HEK293 (cell line): ENCODE measurements at regions not wholly inside any gene's neighbourhood (a gene's known extent, or its start where the extent isn't known, plus 50 kb on each side); places are given as distances from the start of the nearest gene placed in this dataset.

ENCODE experiments used
- CTCF ChIA-PET: fragments of 350-600 bp; formaldehyde crosslinking; extraction: SDS; loops from one replicate; lab custom pipeline; 2021; ENCODE audit warnings: antibody characterized with exemption; lab: Yijun Ruan, JAX
- POLR2A ChIA-PET: fragments of 300-600 bp; formaldehyde crosslinking; extraction: SDS; loops from one replicate; lab custom pipeline; 2020; ENCODE audit warnings: antibody characterized with exemption, inconsistent platforms; lab: Yijun Ruan, JAX
- H3K27ac ChIP-seq: fragments of 200-500 bp; sonication (Bioruptor generic); 2 replicates; pipeline ENCODE4 v1.5.1; 2014; ENCODE audit warnings: low read depth, low read length, control low read depth, inconsistent platforms; ENCODE audit errors: extremely low read depth
- H3K36me3 ChIP-seq, 2 experiments: fragments of 200-500 bp in 1 of 2; sonication (Bioruptor generic) in 1 of 2; 1 replicate in 1 of 2; 2 replicates in 1 of 2; pipeline ENCODE4 v1.5.1; 2014 to 2017; ENCODE audit warnings: inconsistent platforms in 2 of 2, low read length in 2 of 2; ENCODE audit not compliant: control insufficient read depth in 2 of 2, insufficient read depth in 1 of 2
- H3K4me1 ChIP-seq: fragments of 200-500 bp; sonication (Bioruptor generic); 2 replicates; pipeline ENCODE4 v1.5.1; 2014; ENCODE audit warnings: mild to moderate bottlenecking, low read length, inconsistent platforms; ENCODE audit not compliant: control insufficient read depth, insufficient read depth
- H3K4me3 ChIP-seq: 2 replicates; pipeline ENCODE4 v1.5.1; 2011; ENCODE audit warnings: low read depth, mild to moderate bottlenecking, control low read depth, low read length, moderate library complexity
- H3K9me3 ChIP-seq: fragments of 200-500 bp; sonication (Bioruptor generic); 2 replicates; pipeline ENCODE4 v1.5.1; 2014; ENCODE audit warnings: low read depth, low read length, inconsistent platforms; ENCODE audit not compliant: control insufficient read depth, insufficient read depth
- BCL6B ChIP-seq: fragments of 450-650 bp; formaldehyde crosslinking; IDR thresholded peaks from 2 replicates; pipeline ENCODE4 v1.5.1; 2017; ENCODE audit warnings: missing biosample characterization, missing genetic modification characterization
- GLI2 ChIP-seq: fragments of 450-650 bp; formaldehyde crosslinking; IDR thresholded peaks from 2 replicates; pipeline ENCODE4; 2017; ENCODE audit warnings: missing biosample characterization, missing genetic modification characterization, low read depth, borderline replicate concordance
- IKZF3 ChIP-seq: fragments of 450-650 bp; IDR thresholded peaks from 2 replicates; pipeline ENCODE4 v1.5.0; 2018; ENCODE audit warnings: missing biosample characterization, mild to moderate bottlenecking, missing genetic modification characterization, moderate library complexity
- KLF10 ChIP-seq: fragments of 450-650 bp; IDR thresholded peaks from 2 replicates; pipeline ENCODE4 v1.5.1; 2018; ENCODE audit warnings: missing biosample characterization, mild to moderate bottlenecking, missing genetic modification characterization
- MEIS1 ChIP-seq: sonication (generic); formaldehyde crosslinking; IDR thresholded peaks from 2 replicates; pipeline ENCODE4 v1.8.1; 2022; ENCODE audit warnings: missing genetic modification reagents, mild to moderate bottlenecking, borderline replicate concordance
- MZF1 ChIP-seq: fragments of 450-650 bp; formaldehyde crosslinking; IDR thresholded peaks from 2 replicates; pipeline ENCODE4 v1.5.1; 2017; ENCODE audit warnings: missing biosample characterization, missing genetic modification characterization, borderline replicate concordance
- PRDM6 ChIP-seq: fragments of 450-650 bp; formaldehyde crosslinking; IDR thresholded peaks from 2 replicates; pipeline ENCODE4 v1.5.1; 2017; ENCODE audit warnings: missing biosample characterization, missing genetic modification characterization
- SCRT1 ChIP-seq: fragments of 450-650 bp; formaldehyde crosslinking; IDR thresholded peaks from 2 replicates; pipeline ENCODE4 v1.5.1; 2016; ENCODE audit warnings: missing biosample characterization, missing genetic modification characterization, borderline replicate concordance
- SCRT2 ChIP-seq: fragments of 450-650 bp; formaldehyde crosslinking; IDR thresholded peaks from 2 replicates; pipeline ENCODE4 v1.5.1; 2016; ENCODE audit warnings: missing biosample characterization, missing genetic modification characterization
- SP7 ChIP-seq: fragments of 450-650 bp; formaldehyde crosslinking; IDR thresholded peaks from 2 replicates; pipeline ENCODE4 v1.5.1; 2016; ENCODE audit warnings: missing biosample characterization, missing genetic modification characterization
- TCF7L2 ChIP-seq: IDR thresholded peaks from 2 replicates; pipeline ENCODE4 v1.6.1; 2011; ENCODE audit warnings: low read depth, mild to moderate bottlenecking, inconsistent platforms, low read length, moderate library complexity, borderline replicate concordance
- YY2 ChIP-seq: fragments of 450-650 bp; formaldehyde crosslinking; IDR thresholded peaks from 2 replicates; pipeline ENCODE4 v1.5.1; 2016; ENCODE audit warnings: missing biosample characterization, missing genetic modification characterization
- ZBTB6 ChIP-seq: fragments of 450-650 bp; formaldehyde crosslinking; IDR thresholded peaks from 2 replicates; pipeline ENCODE4 v1.5.1; 2017; ENCODE audit warnings: missing biosample characterization, missing genetic modification characterization
- ZFP41 ChIP-seq: fragments of 450-650 bp; formaldehyde crosslinking; IDR thresholded peaks from 2 replicates; pipeline ENCODE4 v1.5.1; 2016; ENCODE audit warnings: missing biosample characterization, missing genetic modification characterization, borderline replicate concordance
- ZNF114 ChIP-seq: fragments of 450-650 bp; formaldehyde crosslinking; IDR thresholded peaks from 2 replicates; pipeline ENCODE4 v1.5.0; 2017; ENCODE audit warnings: missing biosample characterization, missing genetic modification characterization
- ZNF391 ChIP-seq: fragments of 450-650 bp; formaldehyde crosslinking; IDR thresholded peaks from 2 replicates; pipeline ENCODE4 v1.5.1; 2016; ENCODE audit warnings: low read depth, missing biosample characterization, missing genetic modification characterization, borderline replicate concordance
- ZNF513 ChIP-seq: fragments of 450-650 bp; IDR thresholded peaks from 2 replicates; pipeline ENCODE4 v1.5.1; 2018; ENCODE audit warnings: missing biosample characterization, missing genetic modification characterization
- ZNF571 ChIP-seq: fragments of 450-650 bp; formaldehyde crosslinking; IDR thresholded peaks from 2 replicates; pipeline ENCODE4 v1.5.0; 2017; ENCODE audit warnings: missing biosample characterization, missing genetic modification characterization
- ZNF629 ChIP-seq: fragments of 450-650 bp; formaldehyde crosslinking; IDR thresholded peaks from 2 replicates; pipeline ENCODE4 v1.5.1; 2017; ENCODE audit warnings: missing biosample characterization, missing genetic modification characterization
- ZNF677 ChIP-seq: fragments of 450-650 bp; IDR thresholded peaks from 2 replicates; pipeline ENCODE4 v1.5.0; 2018; ENCODE audit warnings: missing biosample characterization, mild to moderate bottlenecking, missing genetic modification characterization, moderate library complexity
- ZNF792 ChIP-seq: fragments of 450-650 bp; formaldehyde crosslinking; IDR thresholded peaks from 2 replicates; pipeline ENCODE4 v1.5.1; 2016; ENCODE audit warnings: missing biosample characterization, missing genetic modification characterization
- ZNF843 ChIP-seq: fragments of 450-650 bp; formaldehyde crosslinking; IDR thresholded peaks from 2 replicates; pipeline ENCODE4 v1.5.1; 2016; ENCODE audit warnings: missing biosample characterization, missing genetic modification characterization
- ZSCAN30 ChIP-seq: fragments of 450-650 bp; IDR thresholded peaks from 2 replicates; pipeline ENCODE4 v1.5.1; 2018; ENCODE audit warnings: missing biosample characterization, mild to moderate bottlenecking, missing genetic modification characterization, moderate library complexity
- TF ChIP-seq, protein P1 (sequence below): fragments of 450-650 bp; formaldehyde crosslinking; IDR thresholded peaks from 2 replicates; pipeline ENCODE4 v1.5.1; 2016; ENCODE audit warnings: missing biosample characterization, missing genetic modification characterization, low read depth
- TF ChIP-seq, protein P2 (sequence below): fragments of 450-650 bp; formaldehyde crosslinking; IDR thresholded peaks from 2 replicates; pipeline ENCODE4 v1.5.1; 2017; ENCODE audit warnings: missing biosample characterization, missing genetic modification characterization

DNA sequence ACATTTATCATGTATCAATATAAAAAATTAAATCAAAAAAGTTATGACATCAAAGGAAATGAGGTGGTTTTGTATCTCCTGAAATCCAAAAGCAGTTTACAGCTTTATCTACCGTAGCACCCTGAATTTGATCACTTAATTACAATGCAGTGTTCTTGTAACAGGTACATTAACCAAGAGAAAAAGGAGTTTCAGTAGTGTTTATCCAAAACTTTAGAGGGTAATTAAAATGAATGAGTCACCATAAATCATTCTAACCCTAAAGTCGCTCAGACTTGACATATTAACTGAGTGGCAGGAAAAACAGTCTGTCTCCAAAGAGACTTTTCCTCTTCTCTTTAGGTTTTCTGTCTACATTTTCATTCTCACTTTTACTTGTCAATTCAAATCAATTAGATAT is 907.6 kb upstream of the EPHA5 start:
- no peaks in the 10 kb centered on the region for H3K9me3 ChIP-seq
- ChIA-PET POLR2A (no interaction called here), CTCF (no interaction called here)
- no peaks in the 10 kb centered on the region for H3K36me3 ChIP-seq
- H3K4me1 ChIP-seq = 0 out of 2 replicates have a peak, but pooled peaks cover 2% of the 10 kb centered on the region
- H3K27ac ChIP-seq = no peak overlapping the region
- H3K4me3 ChIP-seq = no peak overlapping the region
- TF ChIP-seq SCRT1 = peak; percentile 48; the same call in 1 of the 2 replicates
- TF ChIP-seq BCL6B (tag by site-specific recombination) = no peak
- TF ChIP-seq, protein P1, sequence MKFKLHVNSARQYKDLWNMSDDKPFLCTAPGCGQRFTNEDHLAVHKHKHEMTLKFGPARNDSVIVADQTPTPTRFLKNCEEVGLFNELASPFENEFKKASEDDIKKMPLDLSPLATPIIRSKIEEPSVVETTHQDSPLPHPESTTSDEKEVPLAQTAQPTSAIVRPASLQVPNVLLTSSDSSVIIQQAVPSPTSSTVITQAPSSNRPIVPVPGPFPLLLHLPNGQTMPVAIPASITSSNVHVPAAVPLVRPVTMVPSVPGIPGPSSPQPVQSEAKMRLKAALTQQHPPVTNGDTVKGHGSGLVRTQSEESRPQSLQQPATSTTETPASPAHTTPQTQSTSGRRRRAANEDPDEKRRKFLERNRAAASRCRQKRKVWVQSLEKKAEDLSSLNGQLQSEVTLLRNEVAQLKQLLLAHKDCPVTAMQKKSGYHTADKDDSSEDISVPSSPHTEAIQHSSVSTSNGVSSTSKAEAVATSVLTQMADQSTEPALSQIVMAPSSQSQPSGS (tag by site-specific recombination) = no peak
- TF ChIP-seq YY2 (tag by site-specific recombination) = no peak
- peak; percentile 67; the same call in 1 of the 2 replicates for TF ChIP-seq ZSCAN30
- TF ChIP-seq ZNF843 (tag by site-specific recombination) = peak; percentile 94
- peak; percentile 76; the same call in 1 of the 2 replicates for TF ChIP-seq TCF7L2
- TF ChIP-seq GLI2 (tag by site-specific recombination) = peak; percentile 52; the same call in 1 of the 2 replicates
- TF ChIP-seq ZFP41 (tag by site-specific recombination) = no peak
- peak; percentile 82 for TF ChIP-seq ZNF629 (tag by site-specific recombination)
- TF ChIP-seq, protein P2, sequence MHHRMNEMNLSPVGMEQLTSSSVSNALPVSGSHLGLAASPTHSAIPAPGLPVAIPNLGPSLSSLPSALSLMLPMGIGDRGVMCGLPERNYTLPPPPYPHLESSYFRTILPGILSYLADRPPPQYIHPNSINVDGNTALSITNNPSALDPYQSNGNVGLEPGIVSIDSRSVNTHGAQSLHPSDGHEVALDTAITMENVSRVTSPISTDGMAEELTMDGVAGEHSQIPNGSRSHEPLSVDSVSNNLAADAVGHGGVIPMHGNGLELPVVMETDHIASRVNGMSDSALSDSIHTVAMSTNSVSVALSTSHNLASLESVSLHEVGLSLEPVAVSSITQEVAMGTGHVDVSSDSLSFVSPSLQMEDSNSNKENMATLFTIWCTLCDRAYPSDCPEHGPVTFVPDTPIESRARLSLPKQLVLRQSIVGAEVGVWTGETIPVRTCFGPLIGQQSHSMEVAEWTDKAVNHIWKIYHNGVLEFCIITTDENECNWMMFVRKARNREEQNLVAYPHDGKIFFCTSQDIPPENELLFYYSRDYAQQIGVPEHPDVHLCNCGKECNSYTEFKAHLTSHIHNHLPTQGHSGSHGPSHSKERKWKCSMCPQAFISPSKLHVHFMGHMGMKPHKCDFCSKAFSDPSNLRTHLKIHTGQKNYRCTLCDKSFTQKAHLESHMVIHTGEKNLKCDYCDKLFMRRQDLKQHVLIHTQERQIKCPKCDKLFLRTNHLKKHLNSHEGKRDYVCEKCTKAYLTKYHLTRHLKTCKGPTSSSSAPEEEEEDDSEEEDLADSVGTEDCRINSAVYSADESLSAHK (tag by site-specific recombination) = peak; percentile 73; the same call in 1 of the 2 replicates
- TF ChIP-seq KLF10 = peak; percentile 53
- peak; percentile 88 for TF ChIP-seq SCRT2 (tag by site-specific recombination)
- TF ChIP-seq ZBTB6 (tag by site-specific recombination) = 0 out of 2 replicates have a peak, but pooled peaks have one; percentile 13
- TF ChIP-seq MZF1 (tag by site-specific recombination) = peak; percentile 49; the same call in 1 of the 2 replicates
- TF ChIP-seq SP7 (tag by site-specific recombination) = peak; percentile 99
- TF ChIP-seq ZNF391 (tag by site-specific recombination) = peak; percentile 35; the same call in 1 of the 2 replicates
- no peak for TF ChIP-seq ZNF114
- TF ChIP-seq MEIS1 (CRISPR knock-in tag) = no peak
- TF ChIP-seq ZNF792 (tag by site-specific recombination) = no peak
- no peak for TF ChIP-seq ZNF513 (tag by site-specific recombination)
- TF ChIP-seq IKZF3 (tag by site-specific recombination) = peak; percentile 83
- peak; percentile 98 for TF ChIP-seq PRDM6
- no peak for TF ChIP-seq ZNF677
- TF ChIP-seq ZNF571 (tag by site-specific recombination) = no peak
